CD4-positive, alpha-beta T cell treated with Interleukin-12 subunit alpha and Interleukin-12 subunit beta, for 1 hour (primary cell): ENCODE measurements at regions not wholly inside any gene's neighbourhood (a gene's known extent, or its start where the extent isn't known, plus 50 kb on each side); places are given as distances from the start of the nearest gene placed in this dataset.
"Not testable (repeated sequence)": the region's sequence is repeated elsewhere in the genome, so short reads cannot be mapped to it uniquely, and the experiment has no call there.

Experiments used
- DNase-seq: peaks from one replicate; pipeline ENCODE4 v3.0.0-alpha.2; 2020

- no peak for DNase-seq
Measured at GRCh38 chr9:119902611-119903010, 533.4 kb upstream of the BRINP1 start.

GRCh38 chr9:119898316-119898715 lies 529.1 kb upstream of the BRINP1 start:
- DNase-seq: no peak

GRCh38 chr9:119884438-119884837 lies 515.2 kb upstream of the BRINP1 start:
- DNase-seq: no peak

- DNase-seq: no peak
Measured at GRCh38 chr9:119881898-119882297, 512.7 kb upstream of the BRINP1 start.

GRCh38 chr9:119880361-119880760 lies 511.1 kb upstream of the BRINP1 start:
- DNase-seq: no peak

DNA sequence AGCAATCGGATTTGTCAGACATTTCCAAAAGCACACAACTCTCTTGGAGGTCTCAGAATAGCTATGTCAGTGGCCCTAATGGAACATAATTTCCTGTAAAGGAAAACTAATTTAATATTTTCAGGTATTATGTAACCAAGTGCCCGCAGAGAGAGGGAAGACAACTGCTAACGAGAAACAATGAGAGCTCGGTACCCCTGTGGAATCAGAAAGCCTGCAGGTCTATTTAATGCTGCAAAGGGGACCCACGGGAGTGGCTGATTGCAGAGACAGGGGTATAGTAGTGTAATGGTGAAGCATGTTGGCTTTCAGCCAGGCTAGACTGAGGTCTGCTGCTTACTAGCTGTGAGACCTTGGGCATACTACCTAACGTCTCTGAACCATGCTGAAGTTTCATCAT lies 508.1 kb upstream of the BRINP1 start:
- no peak for DNase-seq

GRCh38 chr9:119873877-119874276 lies 504.6 kb upstream of the BRINP1 start:
- no peak for DNase-seq

DNA sequence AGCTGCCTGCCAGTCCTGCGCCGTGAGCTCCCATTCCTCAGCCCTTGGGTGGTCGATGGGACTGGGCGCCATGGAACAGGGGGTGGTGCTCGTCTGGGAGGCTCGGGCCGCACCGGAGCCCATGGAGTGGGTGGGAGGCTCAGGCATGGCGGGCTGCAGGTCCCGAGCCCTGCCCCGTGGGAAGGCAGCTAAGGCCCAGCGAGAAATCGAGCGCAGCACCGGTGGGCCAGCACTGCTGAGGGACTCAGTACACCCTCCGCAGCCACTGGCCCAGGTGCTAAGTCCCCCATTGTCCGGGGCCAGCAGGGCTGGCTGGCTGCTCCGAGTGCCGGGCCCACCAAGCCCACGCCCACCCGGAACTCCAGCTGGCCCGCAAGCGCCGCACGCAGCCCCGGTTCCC lies 501.0 kb upstream of the BRINP1 start:
- not testable (repeated sequence) for DNase-seq

DNA sequence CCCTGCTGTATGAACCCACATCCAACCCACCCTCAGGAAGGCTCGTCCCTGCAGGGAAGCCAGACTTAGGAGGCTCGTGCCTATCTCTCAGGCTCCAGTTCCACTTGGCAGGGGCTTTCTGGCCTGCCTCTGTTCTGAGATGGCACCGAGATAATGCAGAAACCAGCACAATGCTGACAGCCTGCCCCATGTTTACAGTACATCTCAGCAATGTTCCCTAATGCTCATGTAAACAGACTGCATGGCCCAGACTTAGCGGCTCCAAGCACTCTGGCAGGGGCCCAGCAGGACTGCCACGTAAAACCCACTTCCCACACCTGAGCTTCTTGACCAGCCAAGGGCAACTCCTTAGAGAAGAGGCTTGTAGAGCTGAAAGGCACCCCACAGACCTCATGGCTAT lies 499.5 kb upstream of the BRINP1 start:
- no peak for DNase-seq

- DNase-seq: no peak
Measured at GRCh38 chr9:119861842-119862241, 492.6 kb upstream of the BRINP1 start.

GRCh38 chr9:119859128-119859527 lies 489.9 kb upstream of the BRINP1 start:
- DNase-seq: no peak

DNA sequence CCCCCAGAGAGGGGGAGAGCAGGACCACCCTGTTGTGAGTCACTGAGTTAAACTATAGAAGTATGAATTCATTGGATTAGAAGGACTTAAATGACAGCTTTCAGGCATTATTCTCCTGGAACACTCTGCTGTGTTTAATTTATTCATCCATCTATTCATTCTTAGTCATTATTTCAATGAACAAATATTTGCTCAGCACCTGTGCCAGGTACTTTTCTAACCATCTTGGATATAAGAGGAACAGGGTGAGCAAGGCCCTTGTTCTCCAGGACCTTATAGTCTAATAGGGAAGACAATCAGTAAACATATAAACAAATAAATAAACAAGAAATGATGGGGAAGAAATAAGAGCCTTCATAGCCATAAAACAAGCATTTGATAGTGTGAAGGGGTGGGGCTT lies 483.9 kb upstream of the BRINP1 start:
- DNase-seq: no peak

DNA sequence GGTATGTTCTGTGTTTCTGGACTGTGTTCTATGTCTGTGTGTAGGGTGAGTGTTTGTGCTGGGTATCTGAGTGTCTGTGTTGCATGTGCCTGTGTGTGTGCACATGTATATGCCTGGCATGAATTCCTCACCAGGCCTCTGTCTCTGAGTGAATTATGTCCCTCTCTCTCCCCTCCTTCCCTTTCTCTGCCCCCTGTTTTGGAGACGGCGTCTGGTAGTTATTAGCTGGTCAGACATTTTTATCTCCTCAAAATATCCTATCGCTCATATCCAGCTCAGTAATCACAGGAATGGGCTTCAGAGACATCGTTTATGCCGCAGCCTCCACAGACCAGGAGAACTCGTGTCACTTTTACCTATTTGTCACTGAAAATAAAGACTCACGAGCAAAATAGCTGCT lies 483.2 kb upstream of the BRINP1 start:
- DNase-seq: no peak

- DNase-seq: no peak
Measured at GRCh38 chr9:119844431-119844830, 475.2 kb upstream of the BRINP1 start.

- DNase-seq: no peak
Measured at GRCh38 chr9:119841016-119841415, 471.8 kb upstream of the BRINP1 start.

DNA sequence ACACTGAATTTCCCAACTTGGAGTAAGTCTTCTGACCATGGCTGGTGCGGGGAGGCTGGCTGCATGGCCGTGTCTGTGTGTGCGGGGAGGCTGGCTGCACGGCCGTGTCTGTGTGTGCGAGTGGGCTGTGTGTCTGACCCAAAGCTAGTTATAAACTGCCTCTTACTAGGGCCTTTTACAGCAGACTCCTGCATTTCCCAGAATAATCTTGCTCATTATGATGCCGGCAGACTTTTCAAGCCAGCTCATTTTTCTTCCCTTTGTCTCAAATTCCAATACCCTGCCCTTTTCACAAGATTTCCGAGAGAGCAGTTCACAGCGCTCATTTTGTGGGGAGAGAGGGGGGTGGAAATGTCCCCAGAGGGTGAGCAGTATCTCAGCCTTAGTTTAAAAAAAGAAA lies 470.7 kb upstream of the BRINP1 start:
- no peak for DNase-seq

DNA sequence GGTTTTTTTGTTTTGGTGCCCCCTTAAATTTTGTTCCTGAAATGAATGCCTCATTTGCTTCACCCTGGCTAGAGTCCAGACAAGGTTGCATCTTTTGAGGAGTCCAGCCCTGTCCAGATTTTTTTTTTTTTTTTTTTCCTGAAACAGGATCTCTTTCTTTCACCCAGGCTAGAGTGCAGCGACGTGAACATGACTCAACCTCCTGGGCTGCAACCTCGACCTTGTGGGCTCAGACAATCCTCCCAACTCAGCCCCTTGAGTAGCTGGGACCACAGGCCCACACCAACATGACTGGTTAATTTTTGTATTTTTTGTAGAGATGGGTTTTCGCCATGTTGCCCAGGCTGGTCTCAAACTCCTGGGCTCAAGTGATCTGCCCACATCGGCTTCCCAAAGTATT lies 469.0 kb upstream of the BRINP1 start:
- no peak for DNase-seq

DNA sequence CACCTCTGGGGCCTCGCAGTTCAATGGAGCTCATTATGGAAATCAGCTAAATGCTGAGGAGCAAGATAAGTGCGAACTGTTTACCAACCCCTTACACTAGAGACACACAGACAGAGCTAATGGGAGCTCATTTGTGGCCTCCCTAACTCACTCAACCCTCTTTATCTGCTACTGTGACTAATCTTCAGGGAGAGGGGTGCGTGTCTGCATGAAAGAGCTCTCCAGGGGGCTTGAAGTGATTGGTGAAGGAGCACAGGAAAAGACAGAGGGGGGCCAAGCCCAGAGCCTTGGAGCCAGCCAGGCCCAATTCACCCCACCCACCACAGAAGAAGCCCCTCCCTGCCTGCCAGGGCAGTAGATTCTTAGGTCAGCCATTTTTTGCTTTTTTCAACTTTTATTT lies 466.8 kb upstream of the BRINP1 start:
- DNase-seq: no peak

DNA sequence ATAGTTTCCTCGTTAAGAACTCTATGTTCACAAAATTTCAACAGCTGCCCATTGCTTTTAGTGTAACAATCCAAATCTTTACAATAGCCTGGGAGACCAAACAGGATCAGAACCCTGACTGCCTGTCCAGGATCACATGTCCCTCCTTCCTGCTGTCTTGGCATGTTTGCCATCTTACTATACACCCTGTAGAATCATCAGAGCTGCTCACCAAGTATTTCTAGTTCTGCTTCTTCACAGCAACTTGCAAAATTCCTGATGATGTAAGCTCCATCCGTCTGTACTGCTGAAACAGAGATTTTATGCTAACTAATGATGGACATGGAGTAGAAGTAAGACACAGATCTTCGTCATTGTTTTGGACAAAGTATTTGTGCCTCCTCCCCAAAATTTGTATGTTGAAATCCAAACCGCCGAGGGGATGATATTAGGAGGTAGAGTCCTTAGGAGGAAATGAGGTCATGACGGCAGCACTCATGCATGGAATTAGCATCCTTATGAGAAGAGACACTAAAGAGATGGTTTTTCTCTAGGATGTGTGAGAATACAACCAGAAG lies 464.9 kb upstream of the BRINP1 start:
- no peak for DNase-seq

DNA sequence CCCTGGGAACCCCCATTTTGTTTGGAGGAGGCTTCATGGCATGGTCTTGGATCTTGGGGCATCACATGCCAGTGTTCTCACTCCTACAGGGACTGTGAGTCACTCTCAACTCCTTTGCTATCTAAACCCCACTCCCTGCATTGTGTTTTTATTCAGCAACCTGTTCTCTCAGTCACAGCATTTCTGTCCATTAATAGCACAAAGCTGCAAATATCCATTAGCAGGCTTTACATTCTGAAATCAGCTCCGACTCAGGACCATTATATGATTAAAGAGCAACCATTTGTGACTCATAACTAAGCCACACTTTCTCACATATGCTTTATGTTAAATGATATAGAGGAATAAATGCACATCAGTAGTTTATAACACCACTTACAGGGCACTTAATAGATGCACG lies 462.1 kb upstream of the BRINP1 start:
- no peak for DNase-seq

- DNase-seq: no peak
Measured at GRCh38 chr9:119829748-119830147, 460.5 kb upstream of the BRINP1 start.

DNA sequence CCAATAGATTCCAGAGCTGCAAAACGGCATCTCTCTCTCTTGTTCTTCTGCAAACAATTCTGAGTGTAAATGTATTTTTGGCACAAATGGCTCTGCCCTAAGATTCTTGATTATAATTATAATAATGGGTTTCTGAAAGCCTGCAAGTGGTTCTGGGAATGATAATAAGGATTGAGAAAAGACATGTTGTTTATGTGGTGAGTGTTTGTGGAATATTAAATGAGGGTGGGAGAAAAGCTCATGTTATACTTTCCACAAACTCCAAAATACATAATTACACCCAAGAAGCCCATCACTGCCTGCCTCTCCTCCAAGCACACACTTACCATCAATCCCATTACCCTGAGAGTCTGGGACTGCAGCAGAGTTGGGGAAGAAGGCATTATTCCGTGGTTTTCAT lies 460.0 kb upstream of the BRINP1 start:
- no peak for DNase-seq

DNA sequence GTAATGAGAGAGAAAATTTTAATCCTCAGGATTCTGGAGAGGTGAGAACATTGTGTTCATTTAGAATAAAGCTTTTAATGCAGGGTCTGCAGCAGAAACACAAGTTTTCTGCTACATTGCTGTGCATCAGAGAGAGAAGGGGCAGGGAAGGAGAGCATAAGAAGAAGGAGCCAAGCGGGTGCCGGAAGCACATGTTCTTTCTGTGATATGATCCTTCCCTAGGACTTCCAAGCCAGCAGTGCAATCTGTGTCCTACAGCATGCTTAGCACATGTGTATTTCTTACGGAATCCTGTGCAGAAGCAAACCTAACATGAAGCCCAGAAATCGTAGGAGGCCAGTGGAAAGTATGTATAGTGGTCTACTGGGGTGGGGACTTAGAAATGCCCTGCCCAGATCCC lies 458.3 kb upstream of the BRINP1 start:
- no peak for DNase-seq

DNA sequence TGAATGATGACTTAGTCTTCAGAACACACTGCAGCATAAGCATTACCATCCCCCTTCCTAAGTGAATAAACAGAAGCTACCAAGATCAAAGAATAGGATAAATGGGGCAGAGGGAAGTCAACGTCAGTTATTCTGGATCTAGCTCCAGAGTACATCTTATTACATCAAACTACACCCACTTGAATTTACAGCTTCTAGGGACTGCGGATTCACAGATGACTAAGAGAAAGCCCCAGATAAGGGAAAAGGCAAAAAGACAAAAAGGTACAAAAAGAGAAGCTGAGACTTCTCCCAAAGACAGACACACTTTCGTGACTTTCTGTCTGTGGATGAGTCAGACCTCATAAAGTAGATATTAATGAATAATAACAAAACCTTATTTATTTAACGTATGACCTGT lies 457.9 kb upstream of the BRINP1 start:
- DNase-seq: no peak

DNA sequence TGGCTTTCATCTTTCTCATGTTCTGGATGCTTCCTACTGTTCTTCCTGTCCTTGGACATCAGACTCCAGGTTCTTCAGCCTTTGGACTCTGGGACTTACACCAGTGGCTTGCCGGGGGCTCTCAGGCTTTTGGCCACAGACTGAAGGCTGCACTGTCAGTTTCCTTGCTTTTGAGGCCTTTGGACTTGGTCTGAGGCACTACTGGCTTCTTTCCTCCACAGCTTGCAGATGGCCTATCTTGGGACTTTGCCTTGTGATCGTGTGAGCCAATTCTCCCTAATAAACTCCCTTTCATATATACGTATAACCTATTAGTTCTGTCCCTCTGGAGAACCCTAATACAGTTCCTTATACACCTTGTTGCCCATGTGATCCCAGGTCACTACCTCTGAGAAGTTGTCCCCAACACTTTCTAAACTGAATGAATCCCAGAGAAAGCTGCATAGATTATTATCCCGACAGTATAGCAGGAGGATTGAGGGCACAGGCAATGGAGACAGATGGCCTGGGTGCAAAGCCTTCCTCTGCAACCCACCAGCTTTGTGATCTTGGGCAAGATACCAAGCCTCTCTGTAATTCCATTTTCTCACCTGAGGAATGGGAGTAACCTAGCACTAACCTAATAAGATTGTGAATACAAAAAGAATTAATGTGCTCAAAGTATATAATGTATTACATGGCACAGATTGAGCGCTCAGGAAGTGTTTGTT lies 449.6 kb upstream of the BRINP1 start:
- DNase-seq: no peak
